HL-60/S4 (cell line): ENCODE measurements at regions not wholly inside any gene's neighbourhood (a gene's known extent, or its start where the extent isn't known, plus 50 kb on each side); places are given as distances from the start of the nearest gene placed in this dataset.

ENCODE experiments used
- in situ Hi-C: fragments of 300-500 bp; cut with MboI; formaldehyde crosslinking; loops from 2 replicates; pipeline ENCODE4 v1.14.3; 2022; ENCODE audit warnings: low sequenced_read_pairs

DNA sequence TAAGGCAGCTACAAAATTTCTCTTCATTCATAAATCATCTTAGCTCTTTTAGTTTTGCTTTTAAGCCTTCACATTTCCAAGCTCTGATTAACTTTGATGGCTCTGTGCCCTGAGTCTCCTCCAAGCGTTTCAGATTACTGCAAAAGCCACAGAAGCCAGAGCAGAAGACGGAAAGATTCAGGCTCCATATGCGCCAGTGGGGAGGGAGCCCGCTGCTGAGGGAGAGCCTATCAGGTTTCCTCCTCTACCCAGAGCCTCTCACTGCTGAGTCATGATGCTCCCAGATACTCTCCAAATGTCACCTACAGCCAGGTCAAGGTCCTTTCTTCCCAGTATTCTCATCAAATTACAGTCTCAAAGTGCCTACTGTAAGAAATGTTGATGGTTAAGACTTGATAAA lies 193.6 kb downstream of the RAP2A start:
- in situ Hi-C loops: no loop called here

DNA sequence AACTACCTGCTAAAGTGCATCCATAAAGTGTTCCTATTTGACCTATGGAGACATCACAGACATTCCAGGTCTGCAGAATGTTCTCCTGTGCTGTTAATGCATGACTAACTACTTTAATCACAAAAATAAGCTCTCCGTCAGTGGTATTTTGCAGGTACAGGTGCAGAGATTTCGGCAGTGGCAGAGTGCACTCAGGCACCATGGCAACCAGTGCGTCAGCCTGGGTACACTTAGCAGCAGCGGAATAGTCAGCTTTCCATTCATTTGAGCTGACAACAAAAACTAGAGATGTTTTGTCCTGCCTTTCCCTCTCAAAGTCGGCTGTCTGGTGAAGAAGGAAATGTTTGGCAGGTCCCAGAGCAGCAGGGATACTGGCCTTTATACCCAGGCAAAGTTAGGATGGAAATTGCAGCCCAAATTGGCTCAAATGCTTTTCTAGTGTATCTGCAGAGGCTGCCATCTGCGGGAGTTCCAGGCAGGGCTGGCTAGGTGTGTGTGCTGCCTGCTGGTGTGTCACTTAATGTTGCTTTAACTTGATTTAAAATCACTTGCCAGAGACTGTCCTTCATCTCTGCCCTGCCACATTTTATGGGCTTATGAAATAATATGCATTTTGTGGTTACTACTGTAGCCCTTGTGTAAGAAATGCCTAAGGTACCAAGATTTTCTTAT lies 195.8 kb downstream of the RAP2A start:
- in situ Hi-C loops: no loop called here

DNA sequence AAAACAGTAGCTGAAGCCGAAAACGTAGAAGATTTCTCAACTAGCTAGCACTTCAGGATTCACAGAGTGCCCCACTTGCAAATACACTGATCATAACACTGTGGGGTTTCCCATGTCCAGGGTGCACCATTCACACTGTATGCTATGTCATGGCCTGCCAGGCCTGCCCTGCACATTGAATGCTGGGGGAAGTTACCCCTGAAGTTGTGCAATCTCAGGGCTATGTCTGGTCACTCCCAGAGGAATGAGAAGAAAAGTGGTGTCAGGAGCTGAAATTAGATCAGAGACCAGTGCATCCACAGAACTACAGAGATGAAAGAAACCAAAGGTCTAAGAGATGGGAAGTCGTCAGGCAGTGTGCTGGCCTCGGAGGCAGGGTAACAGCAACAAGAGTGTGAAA lies 196.8 kb downstream of the RAP2A start:
- in situ Hi-C loops: no loop called here

GRCh38 chr13:97631158-97631557 lies 197.2 kb downstream of the RAP2A start:
- in situ Hi-C loops: no loop called here

DNA sequence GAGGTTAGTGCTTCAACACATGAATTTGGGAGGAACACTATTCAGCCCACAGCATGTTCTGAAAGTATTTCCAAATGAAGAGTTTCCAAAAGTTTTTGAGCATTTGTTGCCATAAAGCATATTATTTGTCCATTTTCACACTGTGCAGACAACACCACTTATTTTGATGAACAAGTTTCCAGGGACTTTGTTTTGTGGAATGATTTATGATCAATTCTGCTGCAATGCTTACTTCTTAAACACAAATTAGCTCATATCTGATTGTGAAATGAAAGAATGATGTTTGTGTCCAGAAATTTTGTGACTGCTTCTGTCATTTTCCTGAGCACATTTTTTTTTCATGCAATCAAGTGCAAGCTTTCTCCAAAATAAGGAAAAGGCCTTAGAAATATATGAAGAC lies 205.3 kb downstream of the RAP2A start:
- in situ Hi-C loops: no loop called here

GRCh38 chr13:97640268-97640667 lies 206.3 kb downstream of the RAP2A start:
- in situ Hi-C loops: no loop called here

DNA sequence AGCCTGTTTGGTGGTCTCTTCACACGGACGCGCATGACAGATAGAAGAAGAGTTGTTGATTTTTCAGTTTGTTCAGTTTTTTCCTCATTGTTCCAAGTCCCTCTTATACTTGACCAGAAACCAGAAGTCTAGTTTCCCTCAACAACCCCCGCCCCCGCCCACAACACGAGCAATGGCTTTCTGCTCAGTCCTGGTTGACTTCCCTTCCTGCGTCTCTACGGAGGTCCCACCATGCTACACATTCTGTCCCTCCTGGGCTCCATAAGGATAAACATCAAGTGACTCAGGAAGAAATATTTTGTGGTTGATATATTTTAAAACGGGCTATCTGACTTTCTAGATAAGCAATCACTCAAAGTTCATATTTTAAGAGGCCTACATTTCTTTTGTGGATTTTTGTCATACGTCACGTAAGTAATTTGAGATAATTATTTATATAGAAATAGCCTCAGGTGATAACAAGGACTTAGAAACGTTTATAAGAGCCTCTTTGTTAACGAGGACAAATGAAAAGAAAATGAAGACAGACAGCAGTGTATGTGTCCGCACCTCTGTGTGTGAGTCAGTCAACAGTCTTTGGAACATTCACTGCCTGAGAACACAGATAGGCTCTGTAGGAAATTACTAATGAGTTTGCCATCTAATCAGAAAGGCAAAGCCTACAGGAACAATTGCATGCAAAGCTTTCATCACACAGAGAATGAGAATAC lies 214.4 kb downstream of the RAP2A start:
- in situ Hi-C loops: no loop called here

- in situ Hi-C loops: no loop called here
Measured at GRCh38 chr13:97648881-97649224, 214.9 kb downstream of the RAP2A start.

DNA sequence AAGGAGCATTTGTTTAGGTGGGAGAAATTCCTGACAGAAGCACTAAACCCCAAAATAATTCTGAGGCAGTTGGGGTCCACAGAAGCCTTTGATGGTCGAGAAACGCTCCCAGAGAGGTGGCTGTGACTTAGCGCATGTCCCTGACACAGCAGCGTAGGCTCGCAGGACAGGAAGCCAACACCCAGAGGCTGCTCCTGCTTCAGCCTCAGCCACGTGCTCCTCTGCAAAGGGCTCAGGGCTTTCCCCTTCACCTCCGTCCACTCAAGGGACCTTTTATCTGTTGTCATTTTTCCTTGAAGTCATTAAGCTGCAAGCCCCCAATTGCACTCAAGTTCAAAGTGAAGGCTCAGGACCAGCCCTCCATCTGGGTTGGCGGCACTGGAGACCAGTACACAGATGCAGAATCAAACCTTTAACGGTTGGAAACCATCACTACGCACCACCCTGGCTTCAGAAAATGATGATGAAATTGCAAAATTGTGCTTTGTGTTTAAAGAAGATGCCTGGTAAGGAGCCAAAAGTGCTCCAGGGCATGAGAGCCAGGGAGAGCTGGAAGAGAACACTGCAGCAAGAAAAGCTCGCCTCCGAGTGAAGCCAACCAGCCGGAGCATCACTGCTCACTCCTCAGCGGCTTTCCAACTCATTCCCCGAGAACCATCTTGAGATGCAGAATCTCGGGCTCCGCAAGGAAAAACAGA lies 219.6 kb downstream of the RAP2A start:
- in situ Hi-C loops: no loop called here

DNA sequence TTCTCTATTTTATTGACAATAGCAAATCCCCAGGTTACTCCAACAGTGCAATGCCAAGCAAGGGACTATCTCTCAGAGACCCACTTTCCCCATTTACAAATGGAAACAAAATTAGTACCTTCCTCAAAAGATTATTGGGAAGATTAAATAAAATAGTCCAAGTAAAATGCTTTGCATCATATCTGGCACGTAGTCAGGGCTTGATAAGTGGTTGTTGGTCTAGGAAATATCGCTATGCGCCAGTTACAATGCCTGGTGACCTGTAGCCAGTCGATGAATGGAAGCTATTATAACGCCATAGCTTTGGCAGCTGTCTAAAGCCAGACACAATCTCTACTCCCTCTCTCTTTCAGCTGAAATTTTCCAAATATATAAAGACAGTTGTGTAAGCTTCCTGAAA lies 220.3 kb downstream of the RAP2A start:
- in situ Hi-C loops: no loop called here

- in situ Hi-C loops: no loop called here
Measured at GRCh38 chr13:97658556-97658955, 224.6 kb downstream of the RAP2A start.

DNA sequence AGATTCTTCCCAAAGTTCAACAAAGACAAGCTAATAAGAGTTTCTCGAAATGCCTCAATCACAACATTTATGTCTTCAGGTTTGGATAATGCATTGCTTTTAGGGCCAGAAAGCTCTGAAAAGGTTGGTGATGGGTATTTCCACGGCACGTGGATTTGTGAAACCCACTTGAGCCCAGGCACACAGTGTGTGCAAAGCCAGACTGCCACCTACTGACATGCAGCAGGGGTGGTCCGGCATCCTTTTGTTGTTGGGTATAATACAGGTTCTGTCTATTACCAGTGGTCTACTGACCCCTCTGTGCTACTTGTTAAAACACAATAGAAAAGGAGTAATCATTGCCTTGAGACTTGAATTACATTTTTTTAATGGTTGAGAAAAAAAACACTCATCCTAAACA lies 225.6 kb downstream of the RAP2A start:
- in situ Hi-C loops: no loop called here

DNA sequence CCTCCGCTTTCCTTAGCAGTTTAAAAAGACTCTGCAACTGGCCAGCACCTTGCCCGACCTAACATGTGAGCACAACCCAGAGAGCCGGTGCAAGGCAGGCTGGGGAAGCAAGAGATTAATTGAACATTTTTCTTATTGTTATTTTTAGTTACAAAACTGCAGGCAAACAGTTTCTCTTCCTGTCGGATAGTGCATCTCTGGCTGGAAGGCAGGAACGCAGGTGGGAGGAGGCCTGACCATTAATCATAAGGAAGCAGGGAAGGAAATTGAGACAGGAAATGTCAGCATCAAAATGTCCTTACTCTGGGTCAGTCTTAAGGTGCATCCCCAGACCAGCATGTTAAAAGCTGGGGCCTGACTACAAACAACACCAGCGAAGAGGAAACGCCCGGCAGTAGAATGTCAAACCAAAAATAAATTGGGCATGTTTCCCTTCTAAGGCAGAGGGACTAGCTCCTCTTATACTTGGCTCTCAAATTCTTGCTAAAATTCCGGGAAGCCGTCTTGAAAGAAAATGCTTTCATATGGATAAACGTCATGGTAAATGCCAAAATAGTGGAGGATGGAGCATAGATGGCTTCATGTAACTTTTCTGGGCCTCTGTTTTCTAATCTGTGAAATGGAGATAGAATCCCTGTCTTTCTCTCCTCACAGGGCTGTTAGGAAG lies 226.8 kb downstream of the RAP2A start:
- in situ Hi-C loops: no loop called here

GRCh38 chr13:97686594-97686993 lies 252.6 kb downstream of the RAP2A start:
- in situ Hi-C loops: no loop called here

GRCh38 chr13:97692628-97693027 lies 258.7 kb downstream of the RAP2A start:
- in situ Hi-C loops: no loop called here

- in situ Hi-C loops: no loop called here
Measured at GRCh38 chr13:97695684-97696083, 257.8 kb upstream of the IPO5 start.

DNA sequence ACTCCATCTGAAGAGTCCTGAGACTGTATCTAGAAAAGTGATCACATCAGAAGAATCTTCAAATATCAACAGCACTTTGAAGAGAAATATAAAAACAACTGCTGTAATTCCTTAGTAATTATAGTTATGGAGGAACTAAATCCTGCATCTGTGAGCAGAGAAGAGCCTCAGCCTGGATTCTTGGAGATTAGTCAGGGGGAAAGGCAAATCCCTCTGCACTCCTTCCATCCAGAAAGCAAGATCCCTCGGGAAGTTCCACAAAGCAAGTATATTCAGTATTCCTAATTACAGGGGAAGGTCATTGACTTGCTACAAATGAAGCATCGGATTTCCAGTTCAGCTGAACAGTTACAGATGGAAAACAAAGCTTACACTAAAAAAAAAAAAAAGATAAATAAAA lies 256.6 kb upstream of the IPO5 start:
- in situ Hi-C loops: no loop called here

DNA sequence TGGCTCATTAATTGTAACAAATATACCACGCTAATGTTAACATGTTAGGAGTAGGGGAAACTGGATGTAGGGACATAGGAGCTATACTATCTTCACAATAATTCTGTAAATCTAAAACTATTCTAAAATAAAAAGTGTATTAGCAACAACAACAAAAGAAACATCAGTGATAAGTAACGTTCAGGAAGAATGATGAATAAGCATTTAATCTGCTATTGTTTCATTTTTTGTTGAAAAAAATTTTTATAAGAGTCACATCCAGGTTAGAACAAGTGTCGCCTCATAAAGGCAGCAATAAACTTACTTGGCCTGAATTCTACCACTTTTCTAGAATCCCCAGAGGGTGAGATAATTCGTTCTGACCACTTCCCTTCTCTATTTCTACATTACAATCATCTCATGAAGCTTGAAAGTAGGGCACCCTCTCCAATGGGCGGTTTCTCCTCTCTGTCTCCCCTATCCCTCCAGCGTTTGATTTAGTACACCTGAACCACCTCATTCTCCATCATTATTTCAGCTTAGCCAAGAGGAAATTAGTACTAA lies 253.1 kb upstream of the IPO5 start:
- in situ Hi-C loops: no loop called here

- in situ Hi-C loops: no loop called here
Measured at GRCh38 chr13:97702614-97703013, 250.9 kb upstream of the IPO5 start.

GRCh38 chr13:97710797-97711196 lies 242.7 kb upstream of the IPO5 start:
- in situ Hi-C loops: no loop called here

GRCh38 chr13:97712770-97713169 lies 240.7 kb upstream of the IPO5 start:
- in situ Hi-C loops: no loop called here
